H9 (cell line): ENCODE measurements at regions not wholly inside any gene's neighbourhood (a gene's known extent, or its start where the extent isn't known, plus 50 kb on each side); places are given as distances from the start of the nearest gene placed in this dataset.
"Not testable (repeated sequence)": the region's sequence is repeated elsewhere in the genome, so short reads cannot be mapped to it uniquely, and the experiment has no call there.

Experiments
- DNase-seq: peaks from one replicate; pipeline ENCODE4 v3.0.0-alpha.2; 2017
- H2AFZ ChIP-seq: one replicate; pipeline ENCODE4 v1.6.1; 2013; ENCODE audit warnings: mild to moderate bottlenecking, low read length, control low read depth, moderate library complexity
- H2AK5ac ChIP-seq: 2 replicates; pipeline ENCODE4 v1.6.1; 2013; ENCODE audit warnings: low read length, control low read depth, mixed read lengths; ENCODE audit not compliant: insufficient read length
- H2BK120ac ChIP-seq: one replicate; pipeline ENCODE4 v1.6.1; 2013; ENCODE audit warnings: low read depth, mild to moderate bottlenecking, low read length, control low read depth, inconsistent platforms; ENCODE audit not compliant: poor library complexity, severe bottlenecking
- H2BK12ac ChIP-seq: 2 replicates; pipeline ENCODE4 v1.6.1; 2013; ENCODE audit warnings: low read length, control low read depth, mixed read lengths, low read depth; ENCODE audit not compliant: insufficient read length
- H2BK15ac ChIP-seq: 2 replicates; pipeline ENCODE4 v1.6.1; 2013; ENCODE audit warnings: low read depth, low read length, control low read depth
- H2BK20ac ChIP-seq: one replicate; pipeline ENCODE4 v1.6.1; 2013; ENCODE audit warnings: low read depth, mild to moderate bottlenecking, low read length, control low read depth, inconsistent platforms; ENCODE audit not compliant: poor library complexity, severe bottlenecking
- H2BK5ac ChIP-seq: 2 replicates; pipeline ENCODE4 v1.6.1; 2013; ENCODE audit warnings: low read length, control low read depth, mixed read lengths; ENCODE audit not compliant: insufficient read length
- H3K14ac ChIP-seq: 2 replicates; pipeline ENCODE4 v1.6.1; 2013; ENCODE audit warnings: low read length, control low read depth; ENCODE audit not compliant: insufficient read depth
- H3K18ac ChIP-seq: 2 replicates; pipeline ENCODE4 v1.6.1; 2013; ENCODE audit warnings: low read depth, mild to moderate bottlenecking, mixed read lengths, low read length, control low read depth; ENCODE audit not compliant: insufficient read length
- H3K23ac ChIP-seq: 2 replicates; pipeline ENCODE4 v1.6.1; 2013; ENCODE audit warnings: low read length, control low read depth, mixed read lengths, low read depth; ENCODE audit not compliant: insufficient read length
- H3K23me2 ChIP-seq: 2 replicates; pipeline ENCODE4 v1.6.1; 2013; ENCODE audit warnings: low read depth, mild to moderate bottlenecking, mixed read lengths, low read length, control low read depth; ENCODE audit not compliant: insufficient read length, poor library complexity, severe bottlenecking
- H3K27ac ChIP-seq: 2 replicates; pipeline ENCODE4 v1.5.1; 2013; ENCODE audit warnings: low read length, control low read depth, mixed read lengths, low read depth; ENCODE audit not compliant: insufficient read length
- H3K27me3 ChIP-seq: 2 replicates; pipeline ENCODE4 v1.6.1; 2013; ENCODE audit warnings: low read length, control low read depth, inconsistent platforms; ENCODE audit not compliant: insufficient read depth
- H3K4ac ChIP-seq: 2 replicates; pipeline ENCODE4 v1.6.1; 2013; ENCODE audit warnings: low read depth, mild to moderate bottlenecking, control low read depth, inconsistent platforms, low read length, moderate library complexity
- H3K4me1 ChIP-seq: 2 replicates; pipeline ENCODE4 v1.6.1; 2013; ENCODE audit warnings: low read length, control low read depth, inconsistent platforms; ENCODE audit not compliant: insufficient read depth
- H3K4me2 ChIP-seq: 2 replicates; pipeline ENCODE4 v1.6.1; 2013; ENCODE audit warnings: low read length, control low read depth, mixed read lengths; ENCODE audit not compliant: insufficient read length, insufficient read depth
- H3K56ac ChIP-seq: 2 replicates; pipeline ENCODE4 v1.6.1; 2013; ENCODE audit warnings: low read depth, mild to moderate bottlenecking, mixed read lengths, low read length, control low read depth; ENCODE audit not compliant: insufficient read length
- H3K79me1 ChIP-seq: 2 replicates; pipeline ENCODE4 v1.6.1; 2013; ENCODE audit warnings: low read depth, mild to moderate bottlenecking, moderate library complexity, low read length, control low read depth, inconsistent platforms; ENCODE audit not compliant: insufficient read depth, poor library complexity, severe bottlenecking
- H3K79me2 ChIP-seq: 2 replicates; pipeline ENCODE4 v1.6.1; 2013; ENCODE audit warnings: low read length, control low read depth, inconsistent platforms; ENCODE audit not compliant: insufficient read depth
- H3K9ac ChIP-seq: 2 replicates; pipeline ENCODE4 v1.6.1; 2013; ENCODE audit warnings: low read length, control low read depth, mixed read lengths; ENCODE audit not compliant: insufficient read length; ENCODE audit errors: extremely low read depth
- H3K9me3 ChIP-seq: one replicate; pipeline ENCODE4 v1.6.1; 2013; ENCODE audit warnings: low read depth, low read length, inconsistent platforms; ENCODE audit not compliant: control insufficient read depth
- H3T11ph ChIP-seq: one replicate; pipeline ENCODE4 v1.6.1; 2013; ENCODE audit warnings: mild to moderate bottlenecking, low read length, control low read depth, inconsistent platforms
- H4K20me1 ChIP-seq: one replicate; pipeline ENCODE4 v1.6.1; 2013; ENCODE audit not compliant: control insufficient read depth, insufficient read length, insufficient read depth
- H4K5ac ChIP-seq: 2 replicates; pipeline ENCODE4 v1.6.1; 2013; ENCODE audit warnings: low read depth, mild to moderate bottlenecking, mixed read lengths, low read length, control low read depth; ENCODE audit not compliant: insufficient read length
- H4K8ac ChIP-seq: replicated peaks from 2 replicates; pipeline ENCODE4 v1.6.1; 2013; ENCODE audit warnings: low read length, control low read depth, mixed read lengths, low read depth; ENCODE audit not compliant: insufficient read length
- H4K91ac ChIP-seq: 2 replicates; pipeline ENCODE4 v1.6.1; 2013; ENCODE audit warnings: low read depth, mild to moderate bottlenecking, moderate library complexity, mixed read lengths, low read length, control low read depth; ENCODE audit not compliant: insufficient read length
- H3K27ac Mint-ChIP-seq, 3 experiments: 2 replicates in 2 of 3; 3 replicates in 1 of 3; pipeline ENCODE4 v1.8.0; 2020 to 2021; ENCODE audit warnings: mixed read lengths in 3 of 3, mild to moderate bottlenecking in 1 of 3, moderate library complexity in 1 of 3
- H3K27me3 Mint-ChIP-seq: 2 replicates; pipeline ENCODE4 v1.8.0; 2021; ENCODE audit warnings: low read depth, mild to moderate bottlenecking, moderate library complexity, mixed read lengths
- H3K36me3 Mint-ChIP-seq, 3 experiments: 2 replicates in 2 of 3; 3 replicates in 1 of 3; pipeline ENCODE4 v1.8.0; 2020 to 2021; ENCODE audit warnings: low read depth in 3 of 3, mixed read lengths in 3 of 3; ENCODE audit not compliant: insufficient read depth in 1 of 3
- H3K4me1 Mint-ChIP-seq, 2 experiments: 2 replicates each; pipeline ENCODE4 v1.8.0; 2020; ENCODE audit warnings: mixed read lengths in 2 of 2
- H3K4me3 Mint-ChIP-seq, 2 experiments: 2 replicates in 1 of 2; 3 replicates in 1 of 2; pipeline ENCODE4 v1.8.0; 2020 to 2021; ENCODE audit warnings: mild to moderate bottlenecking in 2 of 2, mixed read lengths in 2 of 2, moderate library complexity in 1 of 2
- H3K9me3 Mint-ChIP-seq, 2 experiments: 2 replicates in 1 of 2; 3 replicates in 1 of 2; pipeline ENCODE4 v1.8.0; 2020; ENCODE audit warnings: mild to moderate bottlenecking in 2 of 2, mixed read lengths in 2 of 2, moderate library complexity in 1 of 2
- WGBS: extraction: QIAGEN DNeasy Blood & Tissue Kit; methylation state at CpG from one replicate; pipeline ENCODE4 v1.1.7; 2013; ENCODE audit warnings: missing lambda C conversion rate, low lambda C conversion rate, mixed read lengths; ENCODE audit not compliant: insufficient read length; ENCODE audit errors: extremely low coverage; 5-methylcytosine and 5-hydroxymethylcytosine counted together

- not testable (repeated sequence) for H4K20me1 ChIP-seq, H4K8ac ChIP-seq, H2BK12ac ChIP-seq, H3K27ac Mint-ChIP-seq, H2BK120ac ChIP-seq, H3K4me1 Mint-ChIP-seq, H3K79me2 ChIP-seq, H3K18ac ChIP-seq, H3T11ph ChIP-seq, H2AFZ ChIP-seq, H3K4me2 ChIP-seq, H3K23ac ChIP-seq, H3K9me3 Mint-ChIP-seq, H3K27me3 ChIP-seq, H3K36me3 Mint-ChIP-seq, H3K4me3 Mint-ChIP-seq, H2BK20ac ChIP-seq, H3K4ac ChIP-seq, H2BK15ac ChIP-seq, DNase-seq, H3K14ac ChIP-seq, H3K9ac ChIP-seq, H3K4me1 ChIP-seq, H3K27me3 Mint-ChIP-seq, H3K56ac ChIP-seq, H2BK5ac ChIP-seq, H2AK5ac ChIP-seq, H3K23me2 ChIP-seq, H3K27ac ChIP-seq, H4K91ac ChIP-seq, H3K9me3 ChIP-seq, H3K79me1 ChIP-seq, H4K5ac ChIP-seq
- no CpG with 5 or more reads among the region's 3 CpGs for WGBS
Observed at GRCh38 chr2:87649871-87650270, 98.0 kb upstream of the PLGLB2 start.

GRCh38 chr2:87650837-87651236 is 97.0 kb upstream of the PLGLB2 start:
- not testable (repeated sequence) for H4K8ac ChIP-seq, H2BK20ac ChIP-seq, H2BK12ac ChIP-seq, H4K5ac ChIP-seq, DNase-seq, H3K9me3 Mint-ChIP-seq, H3T11ph ChIP-seq, H3K4me3 Mint-ChIP-seq, H3K79me1 ChIP-seq, H3K23ac ChIP-seq, H3K4ac ChIP-seq, H3K14ac ChIP-seq, H2BK5ac ChIP-seq, H3K4me1 Mint-ChIP-seq, H3K4me2 ChIP-seq, H3K27ac Mint-ChIP-seq, H3K79me2 ChIP-seq, H3K27me3 ChIP-seq, H3K4me1 ChIP-seq, H3K18ac ChIP-seq, H3K27ac ChIP-seq, H4K91ac ChIP-seq, H3K9me3 ChIP-seq, H2BK15ac ChIP-seq, H3K36me3 Mint-ChIP-seq, H3K9ac ChIP-seq, H3K27me3 Mint-ChIP-seq, H2AFZ ChIP-seq, H3K56ac ChIP-seq, H4K20me1 ChIP-seq, H2BK120ac ChIP-seq, H2AK5ac ChIP-seq, H3K23me2 ChIP-seq
- no CpG with 5 or more reads among the region's 2 CpGs for WGBS

DNA sequence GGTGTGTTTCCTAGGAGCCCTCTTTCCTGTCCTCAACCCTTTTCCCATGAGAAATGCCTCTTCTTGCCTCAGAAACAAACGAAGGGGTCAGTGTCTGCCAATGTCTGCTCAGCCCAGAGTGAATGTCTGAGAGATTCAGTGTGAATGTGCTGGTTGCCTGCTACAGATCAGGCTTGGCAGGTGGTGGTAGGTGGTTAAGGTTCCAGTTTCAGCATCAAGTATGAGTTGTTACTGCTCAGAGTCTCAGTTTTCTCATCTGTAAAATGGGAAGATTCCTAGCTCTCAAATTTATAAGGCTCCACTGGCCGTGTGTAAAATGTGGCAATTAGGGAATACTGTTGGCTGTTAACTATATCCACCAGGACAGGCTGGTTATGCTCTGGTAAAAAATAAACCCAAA is 96.3 kb upstream of the PLGLB2 start:
- H4K8ac ChIP-seq, H3K27me3 ChIP-seq, H3K18ac ChIP-seq, H3K9ac ChIP-seq, H3K4me1 Mint-ChIP-seq, H3K79me1 ChIP-seq, H2BK12ac ChIP-seq, H3K27ac Mint-ChIP-seq, H4K91ac ChIP-seq, H3T11ph ChIP-seq, H2BK20ac ChIP-seq, H2AK5ac ChIP-seq, H3K27me3 Mint-ChIP-seq, H3K4me2 ChIP-seq, DNase-seq, H3K36me3 Mint-ChIP-seq, H3K23ac ChIP-seq, H3K4me1 ChIP-seq, H2AFZ ChIP-seq, H4K20me1 ChIP-seq, H3K23me2 ChIP-seq, H3K4ac ChIP-seq, H3K56ac ChIP-seq, H3K27ac ChIP-seq, H2BK15ac ChIP-seq, H3K79me2 ChIP-seq, H4K5ac ChIP-seq, H3K9me3 Mint-ChIP-seq, H3K14ac ChIP-seq, H3K9me3 ChIP-seq, H2BK120ac ChIP-seq, H3K4me3 Mint-ChIP-seq, H2BK5ac ChIP-seq: not testable (repeated sequence)
- no CpG with 5 or more reads among the region's 2 CpGs for WGBS
